GM12878 (cell line): ENCODE measurements at regions not wholly inside any gene's neighbourhood (a gene's known extent, or its start where the extent isn't known, plus 50 kb on each side); places are given as distances from the start of the nearest gene placed in this dataset.

Source experiments
- ATAC-seq: fragments of 200-7000 bp; cut with Tn5 transposase; 3 replicates; pipeline ENCODE4 v1.9.1; 2020; ENCODE audit warnings: mild to moderate bottlenecking, moderate library complexity
- BruUV-seq: library from RNA; stranded (reverse); fragments of 400-500 nt; replicated peaks from 2 replicates; lab custom pipeline; 2021; lab: Mats Ljungman, UMichigan
- CTCF ChIA-PET: fragments of 300-600 bp; sonication (Branson Sonifier 250); formaldehyde crosslinking; extraction: SDS; loops from one replicate; lab custom pipeline; 2021; ENCODE audit warnings: inconsistent platforms; lab: Yijun Ruan, JAX
- POLR2A ChIA-PET: fragments of 350-600 bp; formaldehyde crosslinking; extraction: SDS; loops from one replicate; lab custom pipeline; 2021; ENCODE audit warnings: inconsistent platforms; lab: Charles Lee
- RAD21 ChIA-PET: fragments of 300-600 bp; sonication (Branson Sonifier 250); formaldehyde crosslinking; loops from one replicate; lab custom pipeline; 2023; ENCODE audit warnings: antibody characterized with exemption; ENCODE audit not compliant: unreplicated experiment; lab: Charles Lee
- SMC1A ChIA-PET: fragments of 300-600 bp; sonication (Branson Sonifier 250); formaldehyde crosslinking; loops from one replicate; lab custom pipeline; 2023; ENCODE audit not compliant: unreplicated experiment, uncharacterized antibody; lab: Charles Lee
- DNase-seq: peaks from one replicate; pipeline ENCODE4 v3.0.0-alpha.2; 2011; ENCODE audit warnings: low read depth, low spot score
- FAIRE-seq: peaks from 3 replicates; lab custom pipeline; 2011; peaks lifted over from hg19 to GRCh38; lab: Jason Lieb, UNC
- H2AFZ ChIP-seq: 2 replicates; pipeline ENCODE4 v1.6.0; 2011; ENCODE audit warnings: low read depth, low read length, control low read depth; ENCODE audit not compliant: control insufficient read depth
- H3K27ac ChIP-seq: 2 replicates; pipeline ENCODE4 v1.5.1; 2011; ENCODE audit warnings: control low read depth; ENCODE audit not compliant: control insufficient read depth, insufficient read depth
- H3K27me3 ChIP-seq, 2 experiments: replicated peaks in 1 of 2; 2 replicates each; pipeline versions ENCODE4 v1.6.0 to v1.6.1; 2011; ENCODE audit warnings: low read length in 1 of 2; ENCODE audit not compliant: control insufficient read depth in 2 of 2, insufficient read depth in 2 of 2
- H3K36me3 ChIP-seq, 2 experiments: 2 replicates each; pipeline ENCODE4 v1.5.1; 2011; ENCODE audit warnings: low read length in 1 of 2; ENCODE audit not compliant: control insufficient read depth in 2 of 2, insufficient read depth in 2 of 2
- H3K4me1 ChIP-seq: 2 replicates; pipeline ENCODE4 v1.6.1; 2011; ENCODE audit warnings: mild to moderate bottlenecking, low read length, moderate library complexity, mixed read lengths; ENCODE audit not compliant: control insufficient read depth, insufficient read depth
- H3K4me2 ChIP-seq: 2 replicates; pipeline ENCODE4 v1.6.0; 2011; ENCODE audit warnings: control low read depth; ENCODE audit not compliant: control insufficient read depth, insufficient read depth
- H3K4me3 ChIP-seq: fragments of 200-600 bp; sonication (generic); 2 replicates; pipeline ENCODE4 v1.5.1; 2016
- H3K79me2 ChIP-seq: 2 replicates; pipeline ENCODE4 v1.6.0; 2011; ENCODE audit warnings: low read length; ENCODE audit not compliant: control insufficient read depth, insufficient read depth
- H3K9ac ChIP-seq: 2 replicates; pipeline ENCODE4 v1.8.0; 2011; ENCODE audit warnings: low read length, control low read depth, mixed read lengths; ENCODE audit not compliant: control insufficient read depth, insufficient read depth
- H3K9me3 ChIP-seq: replicated peaks from 3 replicates; pipeline ENCODE4 v1.5.1; 2011; ENCODE audit warnings: mild to moderate bottlenecking, low read length; ENCODE audit not compliant: control insufficient read depth, insufficient read depth
- H4K20me1 ChIP-seq: 2 replicates; pipeline ENCODE4 v1.6.0; 2011; ENCODE audit not compliant: control insufficient read depth, insufficient read depth
- BMI1 ChIP-seq: fragments of 450-650 bp; IDR thresholded peaks from 2 replicates; pipeline ENCODE4 v1.6.1; 2016; ENCODE audit warnings: mild to moderate bottlenecking, moderate library complexity, borderline replicate concordance
- CHD4 ChIP-seq: fragments of 200-600 bp; sonication (generic); IDR thresholded peaks from 2 replicates; pipeline ENCODE4 v1.6.1; 2016; ENCODE audit warnings: mild to moderate bottlenecking
- HDAC2 ChIP-seq: fragments of 200-600 bp; sonication (generic); IDR thresholded peaks from 2 replicates; pipeline ENCODE4 v1.6.1; 2017
- IRF4 ChIP-seq: IDR thresholded peaks from 2 replicates; pipeline ENCODE4 v1.6.1; 2011; ENCODE audit warnings: low read depth, low read length
- NBN ChIP-seq: fragments of 450-650 bp; IDR thresholded peaks from 2 replicates; pipeline ENCODE4 v1.6.1; 2016
- POU2F2 ChIP-seq: IDR thresholded peaks from 3 replicates; pipeline ENCODE4 v1.6.1; 2011; ENCODE audit warnings: low read depth, mild to moderate bottlenecking, low read length, borderline replicate concordance
- RUNX3 ChIP-seq: IDR thresholded peaks from 2 replicates; pipeline ENCODE4 v1.6.1; 2012; ENCODE audit warnings: low read length, inconsistent platforms
- SKIL ChIP-seq: fragments of 450-650 bp; IDR thresholded peaks from 2 replicates; pipeline ENCODE4 v1.6.1; 2017; ENCODE audit warnings: mild to moderate bottlenecking, low read depth, inconsistent platforms; ENCODE audit not compliant: poor library complexity, severe bottlenecking
- SMARCA5 ChIP-seq: fragments of 450-650 bp; IDR thresholded peaks from 2 replicates; pipeline ENCODE4 v1.6.1; 2017; ENCODE audit warnings: mild to moderate bottlenecking
- SMC3 ChIP-seq: IDR thresholded peaks from 2 replicates; pipeline ENCODE4 v1.6.1; 2011; ENCODE audit warnings: low read length, improper control_type of control experiment, borderline replicate concordance
- SP1 ChIP-seq: IDR thresholded peaks from one replicate; pipeline ENCODE4 v1.6.1; 2011; ENCODE audit warnings: low read depth, low read length
- SPI1 ChIP-seq: IDR thresholded peaks from 2 replicates; pipeline ENCODE4 v1.6.1; 2011; ENCODE audit warnings: low read depth, mild to moderate bottlenecking, low read length, moderate library complexity, borderline replicate concordance; ENCODE audit not compliant: insufficient read depth
- TCF7 ChIP-seq: IDR thresholded peaks from 2 replicates; pipeline ENCODE4 v1.6.1; 2014; ENCODE audit warnings: antibody characterized with exemption, borderline replicate concordance
- ZNF274 ChIP-seq: IDR thresholded peaks from one replicate; pipeline ENCODE4 v1.8.0; 2011; ENCODE audit not compliant: insufficient read length, insufficient read depth
- ZNF622 ChIP-seq: fragments of 450-650 bp; IDR thresholded peaks from 2 replicates; pipeline ENCODE4 v1.6.1; 2017; ENCODE audit warnings: mild to moderate bottlenecking, inconsistent platforms
- WGBS: methylation state at CpG from one replicate; pipeline ENCODE4 v1.1.6; 2016; ENCODE audit warnings: low lambda C conversion rate; ENCODE audit not compliant: insufficient replicate concordance, insufficient coverage; ENCODE audit errors: missing lambda C conversion rate; 5-methylcytosine and 5-hydroxymethylcytosine counted together
- in situ Hi-C: fragments of 300-500 bp; cut with MboI; formaldehyde crosslinking; loops from 9 replicates; pipeline ENCODE4 v1.14.3; 2018; ENCODE audit warnings: mixed read lengths
- intact Hi-C: fragments of 100-400 bp; cut with micrococcal nuclease; formaldehyde crosslinking; loops from one replicate; pipeline ENCODE4 v1.14.2; 2022; ENCODE audit not compliant: unreplicated experiment
- TF ChIP-seq, protein P1 (sequence below): fragments of 450-650 bp; IDR thresholded peaks from 2 replicates; pipeline ENCODE4 v1.6.1; 2017; ENCODE audit warnings: borderline replicate concordance
- TF ChIP-seq, protein P2 (sequence below): fragments of 450-650 bp; IDR thresholded peaks from 2 replicates; pipeline ENCODE4 v1.6.1; 2017; ENCODE audit warnings: low read depth, mild to moderate bottlenecking, moderate library complexity

DNA sequence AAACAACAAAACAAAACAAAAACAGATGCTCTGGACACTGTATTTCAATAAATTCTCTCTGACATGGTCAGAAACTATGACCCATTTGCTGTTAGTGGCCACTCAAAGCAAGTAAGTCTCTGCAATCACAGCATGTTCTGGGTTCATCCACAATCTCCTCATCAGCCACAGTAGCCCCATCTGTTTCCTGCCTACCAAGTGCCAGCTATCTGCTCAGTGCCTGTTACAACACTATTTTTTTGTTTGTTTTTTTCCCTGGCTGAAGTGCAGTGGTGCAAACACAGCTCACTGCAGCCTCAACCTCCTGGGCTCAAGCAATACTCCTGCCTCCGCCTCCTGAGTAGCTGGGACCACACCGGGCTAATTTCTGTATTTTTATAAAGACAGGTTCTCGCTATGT lies 137.9 kb downstream of the SOX9 start:
- no peak for ATAC-seq
- Histone ChIP-seq H3K79me2 (no peaks in the 10 kb centered on the region), H4K20me1 (no peaks in the 10 kb centered on the region), H3K4me3 (no peak overlapping the region), H2AFZ (no peak overlapping the region), H3K27ac (no peak overlapping the region), H3K4me1 (no peaks in the 10 kb centered on the region), H3K9me3 (no peaks in the 10 kb centered on the region; the same call in 1 of the 3 replicates), H3K4me2 (no peak overlapping the region), H3K9ac (no peak overlapping the region), H3K36me3 (no peaks in the 10 kb centered on the region), H3K27me3 (no peaks in the 10 kb centered on the region)
- SMC1A ChIA-PET: no interaction called here
- FAIRE-seq: no peak
- in situ Hi-C loops: no loop called here
- 0% methylated on average over 3 of the region's 3 CpGs for WGBS
- no peak for DNase-seq
- TF ChIP-seq, protein P1, sequence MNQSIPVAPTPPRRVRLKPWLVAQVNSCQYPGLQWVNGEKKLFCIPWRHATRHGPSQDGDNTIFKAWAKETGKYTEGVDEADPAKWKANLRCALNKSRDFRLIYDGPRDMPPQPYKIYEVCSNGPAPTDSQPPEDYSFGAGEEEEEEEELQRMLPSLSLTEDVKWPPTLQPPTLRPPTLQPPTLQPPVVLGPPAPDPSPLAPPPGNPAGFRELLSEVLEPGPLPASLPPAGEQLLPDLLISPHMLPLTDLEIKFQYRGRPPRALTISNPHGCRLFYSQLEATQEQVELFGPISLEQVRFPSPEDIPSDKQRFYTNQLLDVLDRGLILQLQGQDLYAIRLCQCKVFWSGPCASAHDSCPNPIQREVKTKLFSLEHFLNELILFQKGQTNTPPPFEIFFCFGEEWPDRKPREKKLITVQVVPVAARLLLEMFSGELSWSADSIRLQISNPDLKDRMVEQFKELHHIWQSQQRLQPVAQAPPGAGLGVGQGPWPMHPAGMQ: no peak
- no peak for TF ChIP-seq SMARCA5
- no peak for TF ChIP-seq SMC3
- no peak for TF ChIP-seq NBN
- no peak for TF ChIP-seq BMI1
- POLR2A ChIA-PET: no interaction called here
- CTCF ChIA-PET: interaction anchor here (0.5 kb wide), 1 partner anchor 284 kb away, joined by 4 read pairs; no protein-coding TSS in a partner anchor
- RAD21 ChIA-PET: no interaction called here
- BruUV-seq: no TSS peak
- intact Hi-C loops: no loop called here

GRCh38 chr17:72259922-72260321 lies 139.1 kb downstream of the SOX9 start:
- intact Hi-C loops: no loop called here
- 48% methylated on average over 6 of the region's 6 CpGs for WGBS
- SMC1A ChIA-PET: no interaction called here
- Histone ChIP-seq H3K27ac (no peak overlapping the region), H3K79me2 (no peaks in the 10 kb centered on the region), H4K20me1 (no peaks in the 10 kb centered on the region), H3K4me3 (no peak overlapping the region), H3K27me3 (no peaks in the 10 kb centered on the region), H3K9me3 (no peaks in the 10 kb centered on the region; the same call in 1 of the 3 replicates), H2AFZ (no peak overlapping the region), H3K4me1 (no peaks in the 10 kb centered on the region), H3K36me3 (no peaks in the 10 kb centered on the region), H3K9ac (no peak overlapping the region), H3K4me2 (no peak overlapping the region)
- FAIRE-seq: no peak
- RAD21 ChIA-PET: no interaction called here
- ATAC-seq: no peak
- no TSS peak for BruUV-seq
- no peak for DNase-seq
- in situ Hi-C loops: no loop called here
- POLR2A ChIA-PET: no interaction called here
- CTCF ChIA-PET: no interaction called here
- no peak for TF ChIP-seq ZNF274
- TF ChIP-seq, protein P2, sequence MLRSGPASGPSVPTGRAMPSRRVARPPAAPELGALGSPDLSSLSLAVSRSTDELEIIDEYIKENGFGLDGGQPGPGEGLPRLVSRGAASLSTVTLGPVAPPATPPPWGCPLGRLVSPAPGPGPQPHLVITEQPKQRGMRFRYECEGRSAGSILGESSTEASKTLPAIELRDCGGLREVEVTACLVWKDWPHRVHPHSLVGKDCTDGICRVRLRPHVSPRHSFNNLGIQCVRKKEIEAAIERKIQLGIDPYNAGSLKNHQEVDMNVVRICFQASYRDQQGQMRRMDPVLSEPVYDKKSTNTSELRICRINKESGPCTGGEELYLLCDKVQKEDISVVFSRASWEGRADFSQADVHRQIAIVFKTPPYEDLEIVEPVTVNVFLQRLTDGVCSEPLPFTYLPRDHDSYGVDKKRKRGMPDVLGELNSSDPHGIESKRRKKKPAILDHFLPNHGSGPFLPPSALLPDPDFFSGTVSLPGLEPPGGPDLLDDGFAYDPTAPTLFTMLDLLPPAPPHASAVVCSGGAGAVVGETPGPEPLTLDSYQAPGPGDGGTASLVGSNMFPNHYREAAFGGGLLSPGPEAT: no peak
- no peak for TF ChIP-seq CHD4
- no peak for TF ChIP-seq SPI1
- no peak for TF ChIP-seq TCF7
- no peak for TF ChIP-seq SP1
- TF ChIP-seq ZNF622: no peak
- TF ChIP-seq IRF4: no peak
- no peak for TF ChIP-seq SKIL
- no peak for TF ChIP-seq HDAC2
- no peak for TF ChIP-seq POU2F2
- TF ChIP-seq RUNX3: no peak
